Activated naive CD8-positive, alpha-beta T cell treated with anti-CD3 and anti-CD28 coated beads, Interleukin-2, amount 10 ng/mL, durations not matched to agents 7 days and 5 days (primary cell): ENCODE measurements at regions not wholly inside any gene's neighbourhood (a gene's known extent, or its start where the extent isn't known, plus 50 kb on each side); places are given as distances from the start of the nearest gene placed in this dataset.

ENCODE experiments used
- ATAC-seq: fragments of 150-1000 bp; cut with Tn5 transposase; one replicate; pipeline ENCODE4 v1.10.0; 2021; ENCODE audit warnings: low read depth, moderate library complexity
- POLR2A ChIA-PET: fragments of 350-600 bp; sonication (Branson Sonifier 250); formaldehyde crosslinking; loops from one replicate; lab custom pipeline; 2021; ENCODE audit warnings: antibody characterized with exemption; lab: Charles Lee
- DNase-seq: peaks from one replicate; pipeline ENCODE4 v3.0.0; 2021
- H3K27ac Mint-ChIP-seq: one replicate; pipeline ENCODE4 v1.8.0; 2022; ENCODE audit warnings: mild to moderate bottlenecking, mixed read lengths
- H3K27me3 Mint-ChIP-seq: one replicate; pipeline ENCODE4 v1.8.0; 2022; ENCODE audit warnings: mild to moderate bottlenecking, moderate library complexity, mixed read lengths
- H3K36me3 Mint-ChIP-seq: one replicate; pipeline ENCODE4 v1.8.0; 2021; ENCODE audit warnings: mild to moderate bottlenecking, mixed read lengths
- H3K4me1 Mint-ChIP-seq: one replicate; pipeline ENCODE4 v1.8.0; 2021; ENCODE audit warnings: mixed read lengths
- H3K4me3 Mint-ChIP-seq: one replicate; pipeline ENCODE4 v1.8.0; 2022; ENCODE audit warnings: mild to moderate bottlenecking, moderate library complexity, mixed read lengths
- H3K9me3 Mint-ChIP-seq: one replicate; pipeline ENCODE4 v1.8.0; 2021; ENCODE audit warnings: mixed read lengths

GRCh38 chr1:29836651-29837646, 600.6 kb downstream of the PTPRU start:
- no peaks in the 10 kb centered on the region for H3K36me3 Mint-ChIP-seq
- DNase-seq, result no peak

GRCh38 chr1:29835874-29836273, 599.6 kb downstream of the PTPRU start:
- POLR2A ChIA-PET, result no interaction called here
- H3K9me3 Mint-ChIP-seq, result no peaks in the 10 kb centered on the region
- no peak overlapping the region for H3K4me3 Mint-ChIP-seq
- H3K27me3 Mint-ChIP-seq, result peaks cover 13% of the 10 kb centered on the region
- no peak overlapping the region for H3K27ac Mint-ChIP-seq
- no peaks in the 10 kb centered on the region for H3K36me3 Mint-ChIP-seq
- no peak for ATAC-seq
- no peaks in the 10 kb centered on the region for H3K4me1 Mint-ChIP-seq
- no peak for DNase-seq

More at GRCh38 chr1:29836651-29837646, 600.6 kb downstream of the PTPRU start:
- Mint-ChIP-seq H3K9me3 (no peaks in the 10 kb centered on the region), H3K4me3 (no peak overlapping the region), H3K27me3 (peaks cover 15% of the 10 kb centered on the region), H3K4me1 (no peaks in the 10 kb centered on the region), H3K27ac (no peak overlapping the region)
- POLR2A ChIA-PET, result no interaction called here
- no peak for ATAC-seq

- Mint-ChIP-seq H3K9me3 (no peaks in the 10 kb centered on the region), H3K36me3 (no peaks in the 10 kb centered on the region), H3K4me1 (no peaks in the 10 kb centered on the region), H3K4me3 (no peak overlapping the region), H3K27ac (no peak overlapping the region), H3K27me3 (peaks cover 13% of the 10 kb centered on the region)
- DNase-seq (no peak), ATAC-seq (no peak)
- POLR2A ChIA-PET, result no interaction called here
Observed at GRCh38 chr1:29835406-29835805, 599.1 kb downstream of the PTPRU start.

- no peaks in the 10 kb centered on the region for H3K36me3 Mint-ChIP-seq
- ATAC-seq (no peak), DNase-seq (no peak)
- peaks cover 8% of the 10 kb centered on the region for H3K27me3 Mint-ChIP-seq
- H3K4me3 Mint-ChIP-seq, result no peak overlapping the region
- H3K4me1 Mint-ChIP-seq, result no peaks in the 10 kb centered on the region
- no peaks in the 10 kb centered on the region for H3K9me3 Mint-ChIP-seq
- no peak overlapping the region for H3K27ac Mint-ChIP-seq
- POLR2A ChIA-PET, result no interaction called here
Observed at GRCh38 chr1:29833581-29833980, 597.3 kb downstream of the PTPRU start.

- POLR2A ChIA-PET, result no interaction called here
- no peaks in the 10 kb centered on the region for H3K9me3 Mint-ChIP-seq
- no peak overlapping the region for H3K27ac Mint-ChIP-seq
- no peak overlapping the region for H3K4me3 Mint-ChIP-seq
- no peaks in the 10 kb centered on the region for H3K4me1 Mint-ChIP-seq
- H3K27me3 Mint-ChIP-seq, result peaks cover 8% of the 10 kb centered on the region
- DNase-seq, result no peak
- H3K36me3 Mint-ChIP-seq, result no peaks in the 10 kb centered on the region
- no peak for ATAC-seq
Observed at GRCh38 chr1:29832936-29833335, 596.6 kb downstream of the PTPRU start.

- no peak for DNase-seq
- Mint-ChIP-seq H3K36me3 (no peaks in the 10 kb centered on the region), H3K4me3 (no peak overlapping the region), H3K9me3 (no peaks in the 10 kb centered on the region), H3K27ac (no peak overlapping the region), H3K4me1 (no peaks in the 10 kb centered on the region), H3K27me3 (peaks cover 8% of the 10 kb centered on the region)
- no peak for ATAC-seq
- POLR2A ChIA-PET, result no interaction called here
Observed at GRCh38 chr1:29832471-29832870, 596.1 kb downstream of the PTPRU start.

GRCh38 chr1:29831500-29832117, 595.3 kb downstream of the PTPRU start:
- H3K4me1 Mint-ChIP-seq, result no peaks in the 10 kb centered on the region
- H3K27ac Mint-ChIP-seq, result no peak overlapping the region
- ATAC-seq (no peak), DNase-seq (no peak)
- H3K9me3 Mint-ChIP-seq, result no peaks in the 10 kb centered on the region
- no peaks in the 10 kb centered on the region for H3K36me3 Mint-ChIP-seq
- H3K27me3 Mint-ChIP-seq, result peaks cover 6% of the 10 kb centered on the region
- no peak overlapping the region for H3K4me3 Mint-ChIP-seq
- POLR2A ChIA-PET, result no interaction called here

- POLR2A ChIA-PET, result no interaction called here
Observed at GRCh38 chr1:29830916-29831315, 594.6 kb downstream of the PTPRU start.

GRCh38 chr1:29830383-29830782, 594.1 kb downstream of the PTPRU start:
- Mint-ChIP-seq H3K36me3 (no peaks in the 10 kb centered on the region), H3K27ac (no peak overlapping the region), H3K27me3 (peaks cover 3% of the 10 kb centered on the region), H3K4me1 (no peaks in the 10 kb centered on the region), H3K4me3 (no peak overlapping the region), H3K9me3 (no peaks in the 10 kb centered on the region)
- ATAC-seq (no peak), DNase-seq (no peak)
- POLR2A ChIA-PET, result no interaction called here

More at GRCh38 chr1:29830916-29831315, 594.6 kb downstream of the PTPRU start:
- Mint-ChIP-seq H3K27ac (no peak overlapping the region), H3K9me3 (no peaks in the 10 kb centered on the region), H3K4me1 (no peaks in the 10 kb centered on the region), H3K36me3 (no peaks in the 10 kb centered on the region), H3K4me3 (no peak overlapping the region), H3K27me3 (peaks cover 5% of the 10 kb centered on the region)
- ATAC-seq, result no peak
- no peak for DNase-seq

- Mint-ChIP-seq H3K4me1 (no peaks in the 10 kb centered on the region), H3K36me3 (no peaks in the 10 kb centered on the region), H3K27me3 (peaks cover 3% of the 10 kb centered on the region), H3K9me3 (no peaks in the 10 kb centered on the region), H3K4me3 (no peak overlapping the region), H3K27ac (no peak overlapping the region)
- POLR2A ChIA-PET, result no interaction called here
- ATAC-seq, result no peak
- no peak for DNase-seq
Observed at GRCh38 chr1:29829448-29830344, 593.4 kb downstream of the PTPRU start.

- peaks cover 3% of the 10 kb centered on the region for H3K27me3 Mint-ChIP-seq
- no peak overlapping the region for H3K27ac Mint-ChIP-seq
- H3K4me1 Mint-ChIP-seq, result no peaks in the 10 kb centered on the region
- no peaks in the 10 kb centered on the region for H3K9me3 Mint-ChIP-seq
- ATAC-seq (no peak), DNase-seq (no peak)
- POLR2A ChIA-PET, result no interaction called here
- H3K4me3 Mint-ChIP-seq, result no peak overlapping the region
- no peaks in the 10 kb centered on the region for H3K36me3 Mint-ChIP-seq
Observed at GRCh38 chr1:29828526-29829447, 592.5 kb downstream of the PTPRU start.

- no peak overlapping the region for H3K4me3 Mint-ChIP-seq
- H3K36me3 Mint-ChIP-seq, result no peaks in the 10 kb centered on the region
Observed at GRCh38 chr1:29827801-29828525, 591.6 kb downstream of the PTPRU start.

More at GRCh38 chr1:29827801-29828525, 591.6 kb downstream of the PTPRU start:
- H3K27ac Mint-ChIP-seq, result no peak overlapping the region
- H3K4me1 Mint-ChIP-seq, result no peaks in the 10 kb centered on the region
- H3K9me3 Mint-ChIP-seq, result no peaks in the 10 kb centered on the region
- DNase-seq (no peak), ATAC-seq (no peak)
- POLR2A ChIA-PET, result no interaction called here
- H3K27me3 Mint-ChIP-seq, result peaks cover 3% of the 10 kb centered on the region
